ENCODE measurements at regions not wholly inside any gene's neighbourhood (a gene's known extent, or its start where the extent isn't known, plus 50 kb on each side); places are given as distances from the start of the nearest gene placed in this dataset.

GRCh38 chr3:76063811-76064210 is 278.5 kb upstream of the ZNF717 start:
- no peak for DNase-seq (ENCODE audit: low read depth in 2 of 2)

- no peak for DNase-seq (ENCODE audit: low read depth in 2 of 2)
These were observed 280.6 kb upstream of the ZNF717 start for GRCh38 chr3:76065964-76066363.

GRCh38 chr3:76078101-76078500 is 292.8 kb upstream of the ZNF717 start:
- no peak for DNase-seq (ENCODE audit: low read depth in 2 of 2)

- no peak for DNase-seq (ENCODE audit: low read depth in 2 of 2)
These were observed 298.6 kb upstream of the ZNF717 start for GRCh38 chr3:76083992-76084391.

GRCh38 chr3:76096036-76096435 is 310.7 kb upstream of the ZNF717 start:
- no peak for DNase-seq (ENCODE audit: low read depth in 2 of 2)

- no peak for DNase-seq (ENCODE audit: low read depth in 2 of 2)
These were observed 311.7 kb upstream of the ZNF717 start for GRCh38 chr3:76096836-76097588.

- no peak for DNase-seq (ENCODE audit: low read depth in 2 of 2)
These were observed 312.2 kb upstream of the ZNF717 start for GRCh38 chr3:76097589-76097969.

- no peak for DNase-seq (ENCODE audit: low read depth in 2 of 2)
These were observed 314.6 kb upstream of the ZNF717 start for GRCh38 chr3:76099956-76100355.

GRCh38 chr3:76107935-76108570 is 322.7 kb upstream of the ZNF717 start:
- no peak for DNase-seq (ENCODE audit: low read depth in 2 of 2)

- no peak for DNase-seq (ENCODE audit: low read depth in 2 of 2)
These were observed 326.5 kb upstream of the ZNF717 start for GRCh38 chr3:76111808-76112207.

GRCh38 chr3:76122007-76122406 is 336.7 kb upstream of the ZNF717 start:
- DNase-seq (ENCODE audit: low read depth in 2 of 2): no peak

GRCh38 chr3:76129441-76129840 is 344.1 kb upstream of the ZNF717 start:
- DNase-seq (ENCODE audit: low read depth in 2 of 2): no peak

- no peak for DNase-seq (ENCODE audit: low read depth in 2 of 2)
These were observed 346.2 kb upstream of the ZNF717 start for GRCh38 chr3:76131396-76132153.

GRCh38 chr3:76132154-76132470 is 346.8 kb upstream of the ZNF717 start:
- no peak for DNase-seq (ENCODE audit: low read depth in 2 of 2)

GRCh38 chr3:76134166-76134565 is 348.8 kb upstream of the ZNF717 start:
- DNase-seq (ENCODE audit: low read depth in 2 of 2): no peak

- DNase-seq (ENCODE audit: low read depth in 2 of 2): no peak
These were observed 353.6 kb upstream of the ZNF717 start for GRCh38 chr3:76138921-76139320.

- no peak for DNase-seq (ENCODE audit: low read depth in 2 of 2)
These were observed 362.5 kb upstream of the ZNF717 start for GRCh38 chr3:76147846-76148245.

GRCh38 chr3:76152028-76152427 is 366.7 kb upstream of the ZNF717 start:
- no peak for DNase-seq (ENCODE audit: low read depth in 2 of 2)

- DNase-seq (ENCODE audit: low read depth in 2 of 2): no peak
These were observed 376.5 kb upstream of the ZNF717 start for GRCh38 chr3:76161856-76162255.

- no peak for DNase-seq (ENCODE audit: low read depth in 2 of 2)
These were observed 386.3 kb upstream of the ZNF717 start for GRCh38 chr3:76171647-76172046.

- DNase-seq (ENCODE audit: low read depth in 2 of 2): no peak
These were observed 392.3 kb upstream of the ZNF717 start for GRCh38 chr3:76177610-76178009.

GRCh38 chr3:76178412-76178811 is 393.1 kb upstream of the ZNF717 start:
- no peak for DNase-seq (ENCODE audit: low read depth in 2 of 2)

GRCh38 chr3:76181213-76181612 is 395.9 kb upstream of the ZNF717 start:
- DNase-seq (ENCODE audit: low read depth in 2 of 2): no peak

All from fibroblast of skin of left biceps (primary cell).